ENCODE measurements at regions not wholly inside any gene's neighbourhood (a gene's known extent, or its start where the extent isn't known, plus 50 kb on each side); places are given as distances from the start of the nearest gene placed in this dataset.

GRCh38 chr4:129488427-129488826 is 392.5 kb downstream of the C4orf33 start:
- ATAC-seq (no peak), DNase-seq (ENCODE audit: low spot score) (no peak)
- intact Hi-C loops (cut with DNase I) = no loop called here

GRCh38 chr4:129490516-129490915 is 394.6 kb downstream of the C4orf33 start:
- ATAC-seq = no peak
- DNase-seq (ENCODE audit: low spot score) = no peak
- intact Hi-C loops (cut with DNase I) = no loop called here

GRCh38 chr4:129498626-129499025 is 402.7 kb downstream of the C4orf33 start:
- intact Hi-C loops (cut with DNase I) = no loop called here
- no peak for DNase-seq (ENCODE audit: low spot score)
- ATAC-seq = no peak

GRCh38 chr4:129514852-129515251 is 418.9 kb downstream of the C4orf33 start:
- intact Hi-C loops (cut with DNase I) = loop anchor here (2.0 kb wide), 1 partner anchor 42 kb away; no protein-coding TSS in a partner anchor
- DNase-seq (ENCODE audit: low spot score) (no peak), ATAC-seq (no peak)

GRCh38 chr4:129515356-129515755 is 419.4 kb downstream of the C4orf33 start:
- ATAC-seq (no peak), DNase-seq (ENCODE audit: low spot score) (no peak)
- intact Hi-C loops (cut with DNase I) = loop anchor here (2.0 kb wide), 1 partner anchor 43 kb away; no protein-coding TSS in a partner anchor

- ATAC-seq (no peak), DNase-seq (ENCODE audit: low spot score) (no peak)
- intact Hi-C loops (cut with DNase I) = no loop called here
Observed at GRCh38 chr4:129526812-129527211, 430.9 kb downstream of the C4orf33 start.

GRCh38 chr4:129531253-129531652 is 435.3 kb downstream of the C4orf33 start:
- DNase-seq (ENCODE audit: low spot score) = no peak
- intact Hi-C loops (cut with DNase I) = no loop called here
- ATAC-seq = no peak

- DNase-seq (ENCODE audit: low spot score) (no peak), ATAC-seq (no peak)
- intact Hi-C loops (cut with DNase I) = no loop called here
Observed at GRCh38 chr4:129532573-129532972, 436.6 kb downstream of the C4orf33 start.

- ATAC-seq (no peak), DNase-seq (ENCODE audit: low spot score) (no peak)
- intact Hi-C loops (cut with DNase I) = no loop called here
Observed at GRCh38 chr4:129543299-129543698, 447.3 kb downstream of the C4orf33 start.

- intact Hi-C loops (cut with DNase I) = no loop called here
- DNase-seq (ENCODE audit: low spot score) = peak; percentile 71
Observed at GRCh38 chr4:129545599-129546278, 449.8 kb downstream of the C4orf33 start.

GRCh38 chr4:129546531-129546930 is 450.6 kb downstream of the C4orf33 start:
- intact Hi-C loops (cut with DNase I) = no loop called here
- ATAC-seq (no peak), DNase-seq (ENCODE audit: low spot score) (no peak)

More at GRCh38 chr4:129545599-129546278, 449.8 kb downstream of the C4orf33 start:
- ATAC-seq = peak; percentile 76

GRCh38 chr4:129550281-129550785 is 454.4 kb downstream of the C4orf33 start:
- no peak for ATAC-seq
- intact Hi-C loops (cut with DNase I) = no loop called here
- DNase-seq (ENCODE audit: low spot score) = no peak

- DNase-seq (ENCODE audit: low spot score) (no peak), ATAC-seq (no peak)
- intact Hi-C loops (cut with DNase I) = no loop called here
Observed at GRCh38 chr4:129561280-129561679, 465.3 kb downstream of the C4orf33 start.

- ATAC-seq = no peak
- DNase-seq (ENCODE audit: low spot score) = no peak
- intact Hi-C loops (cut with DNase I) = no loop called here
Observed at GRCh38 chr4:129561886-129562671, 466.1 kb downstream of the C4orf33 start.

- DNase-seq (ENCODE audit: low spot score) = no peak
- ATAC-seq = no peak
- intact Hi-C loops (cut with DNase I) = no loop called here
Observed at GRCh38 chr4:129565214-129565613, 469.3 kb downstream of the C4orf33 start.

- intact Hi-C loops (cut with DNase I) = no loop called here
- ATAC-seq = no peak
- no peak for DNase-seq (ENCODE audit: low spot score)
Observed at GRCh38 chr4:129570326-129570725, 474.4 kb downstream of the C4orf33 start.

GRCh38 chr4:129578336-129578735 is 482.4 kb downstream of the C4orf33 start:
- intact Hi-C loops (cut with DNase I) = no loop called here
- DNase-seq (ENCODE audit: low spot score) (no peak), ATAC-seq (no peak)

GRCh38 chr4:129581305-129581704 is 485.4 kb downstream of the C4orf33 start:
- intact Hi-C loops (cut with DNase I) = no loop called here
- ATAC-seq (no peak), DNase-seq (ENCODE audit: low spot score) (no peak)

GRCh38 chr4:129583868-129584267 is 487.9 kb downstream of the C4orf33 start:
- DNase-seq (ENCODE audit: low spot score) (peak; percentile 59), ATAC-seq (peak; percentile 98)
- intact Hi-C loops (cut with DNase I) = no loop called here

GRCh38 chr4:129598582-129598981 is 502.6 kb downstream of the C4orf33 start:
- DNase-seq (ENCODE audit: low spot score) = no peak
- peak; percentile 56 for ATAC-seq
- intact Hi-C loops (cut with DNase I) = no loop called here

Data from sciatic nerve (tissue), 2 donors.